Tibial nerve (tissue), 4 donors: ENCODE measurements at regions not wholly inside any gene's neighbourhood (a gene's known extent, or its start where the extent isn't known, plus 50 kb on each side); places are given as distances from the start of the nearest gene placed in this dataset.

Experiments
- DNase-seq, 2 donors: peaks; one replicate each; pipeline ENCODE4 v3.0.0-alpha.2; 2019; ENCODE audit warnings: low spot score in 2 of 2
- H3K27ac ChIP-seq, 4 donors: fragments of 200-600 bp; sonication (generic) in 3 of 4; one replicate each; pipeline ENCODE4 v1.5.1; 2017 to 2019; ENCODE audit warnings: mild to moderate bottlenecking in 1 of 4
- H3K27me3 ChIP-seq, 2 donors: fragments of 200-600 bp; sonication (generic) in 1 of 2; one replicate each; pipeline versions ENCODE4 v1.5.1 to v1.6.0; 2017 to 2019
- H3K36me3 ChIP-seq, 3 donors: fragments of 200-600 bp; sonication (generic); one replicate each; pipeline ENCODE4 v1.5.1; 2018 to 2019
- H3K4me1 ChIP-seq, 4 donors: fragments of 200-600 bp; sonication (generic) in 3 of 4; one replicate each; pipeline ENCODE4 v1.5.1; 2017 to 2019
- H3K4me3 ChIP-seq, 4 donors: fragments of 200-600 bp; sonication (generic) in 3 of 4; one replicate each; pipeline ENCODE4 v1.5.1; 2017 to 2019; ENCODE audit warnings: mild to moderate bottlenecking in 1 of 4, moderate library complexity in 1 of 4
- H3K9me3 ChIP-seq, 4 donors: fragments of 200-600 bp; sonication (generic) in 3 of 4; one replicate each; pipeline ENCODE4 v1.5.1; 2017 to 2019
- CTCF ChIP-seq, 5 experiments: fragments of 200-600 bp in 3 of 5; fragments of 450-650 bp in 2 of 5; sonication (generic) in 3 of 5; IDR thresholded peaks; one replicate each; pipeline ENCODE4 v1.5.1; 2016 to 2019; ENCODE audit warnings: antibody characterized with exemption in 5 of 5, mild to moderate bottlenecking in 3 of 5, moderate library complexity in 2 of 5
- EP300 ChIP-seq, 2 donors: sonication (generic); formaldehyde crosslinking; IDR thresholded peaks; one replicate each; pipeline ENCODE4 v1.6.1; 2017; ENCODE audit warnings: antibody characterized with exemption in 2 of 2, mild to moderate bottlenecking in 1 of 2
- POLR2A ChIP-seq, 2 donors: fragments of 450-650 bp; IDR thresholded peaks; one replicate each; pipeline ENCODE4 v1.6.1; 2017; ENCODE audit warnings: antibody characterized with exemption in 2 of 2, mild to moderate bottlenecking in 2 of 2, moderate library complexity in 2 of 2
- WGBS, 2 donors: methylation state at CpG; one replicate each; pipeline ENCODE4 v1.1.5; 2018; 5-methylcytosine and 5-hydroxymethylcytosine counted together

DNA sequence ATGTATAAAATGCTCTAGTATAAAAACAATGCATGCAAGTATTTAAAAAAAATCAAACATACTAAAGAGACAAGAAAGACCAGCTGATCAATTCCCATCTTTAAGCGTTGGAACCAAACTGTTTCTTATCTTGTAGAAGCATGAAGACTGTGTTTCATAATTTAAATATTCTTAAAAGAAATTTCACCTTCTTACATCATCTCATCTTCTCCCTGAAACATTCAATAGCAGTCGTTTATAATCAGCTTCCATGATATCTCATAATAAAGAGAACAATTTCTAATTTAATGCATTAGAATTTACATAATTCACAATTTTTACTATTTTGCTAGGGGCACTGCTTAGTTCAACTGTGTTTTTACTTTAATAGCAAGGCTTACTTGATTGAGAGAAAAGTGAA lies 468.1 kb upstream of the MARCKS start:
- TF ChIP-seq POLR2A (IDR thresholded peaks at IDR 0.05) = no peak
- no peak for TF ChIP-seq CTCF (IDR thresholded peaks at IDR 0.05)
- no peak for TF ChIP-seq EP300 (IDR thresholded peaks at IDR 0.05)
- DNase-seq = no peak
- H3K9me3 ChIP-seq = no peaks in the 10 kb centered on the region
- no peaks in the 10 kb centered on the region for H3K27me3 ChIP-seq
- no peaks in the 10 kb centered on the region for H3K36me3 ChIP-seq
- H3K4me1 ChIP-seq = peaks cover 0 to 7% (median 0%) of the 10 kb centered on the region in 4 donors
- H3K4me3 ChIP-seq = no peak overlapping the region
- H3K27ac ChIP-seq = no peak overlapping the region
- 74 to 78% methylated on average over 2 of the region's 2 CpGs for WGBS, 2 donors

DNA sequence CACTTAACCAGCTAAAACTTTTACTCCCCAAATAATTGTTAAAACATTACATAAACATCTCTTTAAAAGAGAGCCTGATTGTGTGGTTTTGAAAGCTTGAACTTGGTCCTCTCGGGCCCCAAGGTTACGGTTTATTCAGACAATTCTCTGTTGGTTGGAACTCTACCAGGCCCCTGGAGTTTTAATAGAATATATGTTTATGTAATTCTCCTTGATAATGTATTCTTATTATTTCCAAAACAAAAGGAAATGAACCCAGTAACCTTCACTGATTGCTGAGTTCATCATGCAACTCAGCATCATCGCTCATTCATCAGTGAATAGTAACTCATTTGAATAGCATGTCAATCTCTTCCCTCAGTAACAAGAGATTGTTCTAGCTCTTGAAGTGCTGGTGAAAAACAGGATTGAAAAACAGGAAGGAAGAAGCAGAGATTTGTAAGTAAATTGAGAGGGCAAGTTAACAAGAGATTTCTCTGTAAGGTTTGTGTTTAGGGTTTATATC lies 464.5 kb upstream of the MARCKS start:
- H3K9me3 ChIP-seq = no peaks in the 10 kb centered on the region
- H3K27me3 ChIP-seq = no peaks in the 10 kb centered on the region
- no peaks in the 10 kb centered on the region for H3K36me3 ChIP-seq
- TF ChIP-seq EP300 (IDR thresholded peaks at IDR 0.05) (no peak), CTCF (IDR thresholded peaks at IDR 0.05) (no peak), POLR2A (IDR thresholded peaks at IDR 0.05) (no peak)
- peaks cover 0 to 16% (median 0%) of the 10 kb centered on the region in 4 donors for H3K4me1 ChIP-seq
- DNase-seq = no peak
- H3K4me3 ChIP-seq = no peak overlapping the region
- no peak overlapping the region for H3K27ac ChIP-seq
- whole genome bisulfite sequencing, 2 donors = 43 to 49% methylated on average over 3 of the region's 3 CpGs

GRCh38 chr6:113394216-113394615 lies 462.9 kb upstream of the MARCKS start:
- H3K27ac ChIP-seq = no peak overlapping the region
- H3K4me1 ChIP-seq = peaks cover 0 to 16% (median 0%) of the 10 kb centered on the region in 4 donors
- WGBS, 2 donors = 45 to 48% methylated on average over 4 of the region's 4 CpGs
- no peaks in the 10 kb centered on the region for H3K36me3 ChIP-seq
- no peaks in the 10 kb centered on the region for H3K9me3 ChIP-seq
- DNase-seq = no peak
- H3K4me3 ChIP-seq = no peak overlapping the region
- no peaks in the 10 kb centered on the region for H3K27me3 ChIP-seq
- no peak for TF ChIP-seq EP300 (IDR thresholded peaks at IDR 0.05)
- TF ChIP-seq POLR2A (IDR thresholded peaks at IDR 0.05) = no peak
- TF ChIP-seq CTCF (IDR thresholded peaks at IDR 0.05) = no peak

- H3K4me3 ChIP-seq = no peak overlapping the region
- DNase-seq = no peak
- no peaks in the 10 kb centered on the region for H3K27me3 ChIP-seq
- H3K9me3 ChIP-seq = no peaks in the 10 kb centered on the region
- 97 to 100% methylated on average over 2 of the region's 2 CpGs for WGBS, 2 donors
- H3K27ac ChIP-seq = no peak overlapping the region
- H3K4me1 ChIP-seq = peaks cover 0 to 16% (median 0%) of the 10 kb centered on the region in 4 donors
- H3K36me3 ChIP-seq = no peaks in the 10 kb centered on the region
- TF ChIP-seq EP300 (IDR thresholded peaks at IDR 0.05) (no peak), CTCF (IDR thresholded peaks at IDR 0.05) (no peak), POLR2A (IDR thresholded peaks at IDR 0.05) (no peak)
Measured at GRCh38 chr6:113394729-113395128, 462.4 kb upstream of the MARCKS start.

GRCh38 chr6:113396730-113397129 lies 460.4 kb upstream of the MARCKS start:
- TF ChIP-seq EP300 (IDR thresholded peaks at IDR 0.05) (no peak), CTCF (IDR thresholded peaks at IDR 0.05) (no peak), POLR2A (IDR thresholded peaks at IDR 0.05) (no peak)
- no peak overlapping the region for H3K4me3 ChIP-seq
- 46 to 62% methylated on average over 2 of the region's 2 CpGs for WGBS, 2 donors

More at GRCh38 chr6:113396730-113397129, 460.4 kb upstream of the MARCKS start:
- Histone ChIP-seq H3K27me3 (no peaks in the 10 kb centered on the region), H3K4me1 (peaks cover 0 to 9% (median 0%) of the 10 kb centered on the region in 4 donors), H3K36me3 (no peaks in the 10 kb centered on the region), H3K9me3 (no peaks in the 10 kb centered on the region), H3K27ac (no peak overlapping the region)
- no peak for DNase-seq
